ENCODE measurements at regions not wholly inside any gene's neighbourhood (a gene's known extent, or its start where the extent isn't known, plus 50 kb on each side); places are given as distances from the start of the nearest gene placed in this dataset.

DNA sequence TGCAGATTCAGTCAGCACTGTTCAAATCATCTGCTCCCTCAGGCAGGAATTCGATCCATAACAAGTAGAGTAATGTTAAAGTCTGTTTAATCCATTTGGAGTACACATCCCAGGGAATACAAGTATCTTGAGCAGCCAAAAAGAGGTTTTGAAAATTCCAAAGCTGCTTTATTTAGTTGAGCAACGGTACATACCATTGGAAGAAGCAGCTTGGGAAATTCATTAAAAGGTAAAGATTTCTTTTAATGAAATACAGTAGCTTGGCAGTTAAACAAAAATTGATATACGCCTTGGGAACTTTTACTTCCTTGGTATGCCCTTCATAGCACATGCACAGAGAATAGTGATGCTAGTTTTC, 153.8 kb downstream of the LRIG3 start:
- Mint-ChIP-seq H3K27me3 (ENCODE audit: low read depth) (no peaks in the 10 kb centered on the region), H3K27ac (no peak overlapping the region), H3K9me3 (peaks cover 14% of the 10 kb centered on the region), H3K36me3 (peaks cover 4% of the 10 kb centered on the region), H3K4me1 (no peaks in the 10 kb centered on the region), H3K4me3 (no peak overlapping the region)
- TF ChIP-seq CTCF (IDR thresholded peaks at IDR 0.05; ENCODE audit: unreplicated experiment) = no peak
- no peak for DNase-seq (ENCODE audit: low spot score in 2 of 2, unreplicated experiment in 2 of 2)

DNA sequence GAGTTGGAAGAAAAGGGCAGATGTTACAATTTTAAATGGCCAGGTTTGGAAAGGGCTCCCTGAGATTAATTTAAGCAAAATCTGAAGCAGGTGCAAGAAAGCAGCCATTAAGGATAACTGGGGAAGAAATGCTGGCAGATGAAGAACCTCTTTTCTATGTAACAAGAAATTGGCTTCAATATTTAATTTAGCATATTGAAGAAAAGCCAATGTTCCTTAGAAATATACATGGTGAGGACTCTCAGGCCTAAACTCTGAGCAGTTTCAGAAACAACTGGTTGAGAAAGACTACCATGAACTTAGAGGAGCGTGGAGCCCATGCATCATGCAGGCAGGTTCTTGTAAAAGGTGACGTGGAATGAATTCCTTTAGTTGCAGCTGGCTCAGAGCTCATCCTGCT, 152.8 kb downstream of the LRIG3 start:
- no peaks in the 10 kb centered on the region for H3K27me3 Mint-ChIP-seq (ENCODE audit: low read depth)
- peaks cover 4% of the 10 kb centered on the region for H3K36me3 Mint-ChIP-seq
- H3K27ac Mint-ChIP-seq = no peak overlapping the region
- no peak for DNase-seq (ENCODE audit: low spot score in 2 of 2, unreplicated experiment in 2 of 2)
- H3K4me3 Mint-ChIP-seq = no peak overlapping the region
- no peaks in the 10 kb centered on the region for H3K4me1 Mint-ChIP-seq
- TF ChIP-seq CTCF (IDR thresholded peaks at IDR 0.05; ENCODE audit: unreplicated experiment) = no peak
- H3K9me3 Mint-ChIP-seq = peaks cover 14% of the 10 kb centered on the region

- no peak overlapping the region for H3K27ac Mint-ChIP-seq
- TF ChIP-seq CTCF (IDR thresholded peaks at IDR 0.05; ENCODE audit: unreplicated experiment) = no peak
- peaks cover 2% of the 10 kb centered on the region for H3K36me3 Mint-ChIP-seq
- peaks cover 14% of the 10 kb centered on the region for H3K9me3 Mint-ChIP-seq
- H3K4me3 Mint-ChIP-seq = no peak overlapping the region
- no peaks in the 10 kb centered on the region for H3K27me3 Mint-ChIP-seq (ENCODE audit: low read depth)
- no peaks in the 10 kb centered on the region for H3K4me1 Mint-ChIP-seq
- DNase-seq (ENCODE audit: low spot score in 2 of 2, unreplicated experiment in 2 of 2) = no peak
These were observed 146.3 kb downstream of the LRIG3 start for GRCh38 chr12:58773986-58774385.

GRCh38 chr12:58774731-58775130, 145.6 kb downstream of the LRIG3 start:
- no peaks in the 10 kb centered on the region for H3K4me1 Mint-ChIP-seq
- peaks cover 8% of the 10 kb centered on the region for H3K9me3 Mint-ChIP-seq
- no peak overlapping the region for H3K27ac Mint-ChIP-seq
- TF ChIP-seq CTCF (IDR thresholded peaks at IDR 0.05; ENCODE audit: unreplicated experiment) = no peak
- no peaks in the 10 kb centered on the region for H3K27me3 Mint-ChIP-seq (ENCODE audit: low read depth)
- no peak for DNase-seq (ENCODE audit: low spot score in 2 of 2, unreplicated experiment in 2 of 2)
- H3K4me3 Mint-ChIP-seq = no peak overlapping the region
- no peaks in the 10 kb centered on the region for H3K36me3 Mint-ChIP-seq

GRCh38 chr12:58775396-58775795, 144.9 kb downstream of the LRIG3 start:
- Mint-ChIP-seq H3K9me3 (peaks cover 6% of the 10 kb centered on the region), H3K27ac (no peak overlapping the region), H3K27me3 (ENCODE audit: low read depth) (no peaks in the 10 kb centered on the region), H3K4me3 (no peak overlapping the region), H3K36me3 (no peaks in the 10 kb centered on the region), H3K4me1 (no peaks in the 10 kb centered on the region)
- TF ChIP-seq CTCF (IDR thresholded peaks at IDR 0.05; ENCODE audit: unreplicated experiment) = no peak
- no peak for DNase-seq (ENCODE audit: low spot score in 2 of 2, unreplicated experiment in 2 of 2)

DNA sequence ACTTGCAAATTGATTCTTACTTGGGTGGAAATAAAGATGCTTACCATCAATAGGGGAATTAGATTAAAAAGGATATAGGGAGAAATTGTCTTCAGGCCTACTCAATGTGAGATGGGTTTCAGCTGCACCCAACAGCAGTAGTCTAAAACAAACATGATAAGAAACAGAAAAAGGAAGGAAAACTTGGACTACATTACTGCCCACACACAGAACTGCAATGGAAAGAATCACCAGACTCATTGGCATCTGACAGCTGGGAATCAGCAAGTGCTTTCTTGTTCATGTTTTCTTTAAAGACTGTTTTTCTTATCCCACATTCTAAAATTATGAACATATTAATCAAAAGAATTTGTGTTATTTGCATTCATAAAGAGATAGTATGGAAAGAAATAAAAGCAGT, 144.2 kb downstream of the LRIG3 start:
- no peak for DNase-seq (ENCODE audit: low spot score in 2 of 2, unreplicated experiment in 2 of 2)
- Mint-ChIP-seq H3K9me3 (peaks cover 8% of the 10 kb centered on the region), H3K27me3 (ENCODE audit: low read depth) (no peaks in the 10 kb centered on the region), H3K27ac (no peak overlapping the region), H3K4me3 (no peak overlapping the region), H3K4me1 (no peaks in the 10 kb centered on the region), H3K36me3 (no peaks in the 10 kb centered on the region)
- no peak for TF ChIP-seq CTCF (IDR thresholded peaks at IDR 0.05; ENCODE audit: unreplicated experiment)
